PFSK-1 (cell line): ENCODE measurements at regions not wholly inside any gene's neighbourhood (a gene's known extent, or its start where the extent isn't known, plus 50 kb on each side); places are given as distances from the start of the nearest gene placed in this dataset.

Experiments
- FOXP2 ChIP-seq: optimal IDR thresholded peaks from 2 replicates; pipeline ENCODE3; 2011; ENCODE audit warnings: borderline replicate concordance, control low read depth, inconsistent platforms; ENCODE audit not compliant: insufficient read depth; ENCODE audit errors: extremely low read length, extremely low read depth
- POLR2AphosphoS5 ChIP-seq: IDR thresholded peaks from 2 replicates; pipeline ENCODE4 v1.6.1; 2012; ENCODE audit warnings: low read depth, mild to moderate bottlenecking, control low read depth, low read length, moderate library complexity
- SIN3A ChIP-seq: IDR thresholded peaks from 2 replicates; pipeline ENCODE4 v1.6.1; 2012; ENCODE audit warnings: mild to moderate bottlenecking, low read length, moderate library complexity, borderline replicate concordance; ENCODE audit not compliant: insufficient read depth
- TAF1 ChIP-seq: IDR thresholded peaks from 2 replicates; pipeline ENCODE4 v1.6.1; 2012; ENCODE audit warnings: low read length, control low read depth, borderline replicate concordance; ENCODE audit not compliant: insufficient read depth
- TF ChIP-seq, protein P1 (sequence below), 2 experiments: IDR thresholded peaks; 2 replicates each; pipeline versions ENCODE4 v1.6.1 to v1.8.0; 2011 to 2012; ENCODE audit warnings: low read depth in 2 of 2, low read length in 2 of 2, control low read depth in 1 of 2, inconsistent platforms in 1 of 2, mild to moderate bottlenecking in 1 of 2, moderate library complexity in 1 of 2; ENCODE audit not compliant: insufficient read depth in 1 of 2

DNA sequence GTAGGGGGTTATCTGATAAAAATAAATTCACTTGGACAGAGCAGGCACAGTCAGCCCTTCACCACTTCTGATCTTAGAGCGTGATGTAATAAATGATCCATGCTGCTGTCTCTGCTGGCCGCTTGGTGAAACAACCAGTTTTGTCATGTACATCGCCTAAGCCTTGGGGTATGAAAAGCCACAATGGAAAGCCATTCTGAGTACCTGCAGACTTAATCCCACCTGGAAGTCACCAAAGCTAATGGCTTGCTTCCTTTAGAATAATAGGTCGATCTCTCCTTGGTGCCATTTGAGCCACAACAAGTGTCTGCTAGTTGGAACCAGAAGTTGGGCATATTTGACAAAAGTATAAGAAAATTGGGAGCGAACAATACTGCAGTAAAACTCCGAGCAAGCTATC lies 1649.7 kb upstream of the SPRY2 start:
- no peak for TF ChIP-seq FOXP2
- no peak for TF ChIP-seq SIN3A
- no peak for TF ChIP-seq POLR2AphosphoS5
- TF ChIP-seq, protein P1, sequence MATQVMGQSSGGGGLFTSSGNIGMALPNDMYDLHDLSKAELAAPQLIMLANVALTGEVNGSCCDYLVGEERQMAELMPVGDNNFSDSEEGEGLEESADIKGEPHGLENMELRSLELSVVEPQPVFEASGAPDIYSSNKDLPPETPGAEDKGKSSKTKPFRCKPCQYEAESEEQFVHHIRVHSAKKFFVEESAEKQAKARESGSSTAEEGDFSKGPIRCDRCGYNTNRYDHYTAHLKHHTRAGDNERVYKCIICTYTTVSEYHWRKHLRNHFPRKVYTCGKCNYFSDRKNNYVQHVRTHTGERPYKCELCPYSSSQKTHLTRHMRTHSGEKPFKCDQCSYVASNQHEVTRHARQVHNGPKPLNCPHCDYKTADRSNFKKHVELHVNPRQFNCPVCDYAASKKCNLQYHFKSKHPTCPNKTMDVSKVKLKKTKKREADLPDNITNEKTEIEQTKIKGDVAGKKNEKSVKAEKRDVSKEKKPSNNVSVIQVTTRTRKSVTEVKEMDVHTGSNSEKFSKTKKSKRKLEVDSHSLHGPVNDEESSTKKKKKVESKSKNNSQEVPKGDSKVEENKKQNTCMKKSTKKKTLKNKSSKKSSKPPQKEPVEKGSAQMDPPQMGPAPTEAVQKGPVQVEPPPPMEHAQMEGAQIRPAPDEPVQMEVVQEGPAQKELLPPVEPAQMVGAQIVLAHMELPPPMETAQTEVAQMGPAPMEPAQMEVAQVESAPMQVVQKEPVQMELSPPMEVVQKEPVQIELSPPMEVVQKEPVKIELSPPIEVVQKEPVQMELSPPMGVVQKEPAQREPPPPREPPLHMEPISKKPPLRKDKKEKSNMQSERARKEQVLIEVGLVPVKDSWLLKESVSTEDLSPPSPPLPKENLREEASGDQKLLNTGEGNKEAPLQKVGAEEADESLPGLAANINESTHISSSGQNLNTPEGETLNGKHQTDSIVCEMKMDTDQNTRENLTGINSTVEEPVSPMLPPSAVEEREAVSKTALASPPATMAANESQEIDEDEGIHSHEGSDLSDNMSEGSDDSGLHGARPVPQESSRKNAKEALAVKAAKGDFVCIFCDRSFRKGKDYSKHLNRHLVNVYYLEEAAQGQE (IDR thresholded peaks at IDR 0.05; ENCODE audit: insufficient read depth in 1 of 2, low read depth in 2 of 2, low read length in 2 of 2) = no peak
- no peak for TF ChIP-seq TAF1

DNA sequence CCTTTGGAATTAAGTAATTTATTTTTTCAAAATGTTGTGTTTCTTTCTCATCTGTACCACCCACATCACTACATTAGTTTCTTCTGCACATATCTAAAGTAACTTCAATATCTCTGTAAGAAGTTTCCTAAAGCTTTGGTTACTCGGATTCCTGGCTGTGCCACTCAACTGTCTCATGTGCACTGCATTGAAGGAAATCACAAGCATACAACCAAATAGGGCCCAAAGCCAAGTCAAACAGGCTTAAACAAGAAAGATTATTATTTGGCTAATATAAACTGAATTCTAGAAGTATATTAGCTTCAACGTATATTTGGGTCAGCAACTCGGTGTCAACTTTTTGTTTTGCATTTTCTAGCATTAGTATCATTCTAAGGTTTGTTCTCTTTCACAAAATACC lies 1647.6 kb upstream of the SPRY2 start:
- TF ChIP-seq TAF1 (no peak), POLR2AphosphoS5 (no peak)

DNA sequence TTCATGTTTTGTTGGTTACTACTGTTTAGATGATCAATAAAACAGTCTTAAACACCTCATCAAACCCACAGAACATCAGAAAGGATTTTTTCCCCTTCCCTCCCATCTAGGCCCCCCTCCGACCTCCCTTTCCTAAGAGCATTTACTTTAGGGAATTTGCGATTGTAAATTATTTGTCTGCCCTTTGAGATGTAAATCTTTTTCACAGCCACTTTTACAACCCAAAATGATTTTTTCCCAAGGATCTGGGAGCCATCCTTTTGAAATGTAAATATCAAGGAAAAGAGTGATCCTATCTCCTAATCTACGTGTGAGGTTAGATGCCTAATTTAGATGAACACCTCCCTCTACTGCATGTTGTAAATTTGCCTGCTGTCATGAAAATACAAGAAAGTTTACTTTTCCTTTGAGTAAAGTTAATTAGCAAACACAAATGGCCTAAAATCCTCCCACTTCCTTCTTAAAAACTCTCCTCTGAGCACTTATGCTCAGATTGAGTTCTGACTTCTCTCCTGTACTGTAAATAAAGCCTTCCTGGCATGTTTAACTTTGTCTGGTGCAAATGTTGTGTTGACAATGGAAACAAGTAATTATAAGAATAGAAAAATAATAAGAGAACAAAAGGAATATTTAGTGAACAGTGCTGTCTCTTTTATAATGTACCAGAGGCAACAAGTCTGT lies 1646.9 kb upstream of the SPRY2 start:
- TF ChIP-seq TAF1 (no peak), FOXP2 (no peak), SIN3A (no peak), POLR2AphosphoS5 (no peak)
- TF ChIP-seq, protein P1 (IDR thresholded peaks at IDR 0.05; ENCODE audit: insufficient read depth in 1 of 2, low read depth in 2 of 2, low read length in 2 of 2) = no peak

DNA sequence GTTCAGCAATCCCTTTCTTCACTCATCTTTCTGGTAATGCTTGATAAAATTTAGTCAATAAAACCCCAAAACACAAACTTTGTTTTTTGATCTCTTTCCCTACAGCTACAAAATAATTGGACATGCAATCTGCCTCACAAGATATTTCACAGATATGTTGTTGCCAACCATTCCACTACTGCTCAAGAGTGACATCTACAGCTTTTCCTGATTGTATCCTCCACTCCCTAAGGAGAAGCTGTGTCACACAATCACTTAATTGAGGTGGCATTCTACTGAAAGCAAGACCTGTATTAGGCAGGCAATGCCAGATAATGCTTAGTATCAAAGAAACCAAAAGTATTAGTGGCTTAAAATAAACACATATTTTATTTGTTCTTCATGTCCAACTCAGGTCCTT lies 1646.2 kb upstream of the SPRY2 start:
- no peak for TF ChIP-seq SIN3A

DNA sequence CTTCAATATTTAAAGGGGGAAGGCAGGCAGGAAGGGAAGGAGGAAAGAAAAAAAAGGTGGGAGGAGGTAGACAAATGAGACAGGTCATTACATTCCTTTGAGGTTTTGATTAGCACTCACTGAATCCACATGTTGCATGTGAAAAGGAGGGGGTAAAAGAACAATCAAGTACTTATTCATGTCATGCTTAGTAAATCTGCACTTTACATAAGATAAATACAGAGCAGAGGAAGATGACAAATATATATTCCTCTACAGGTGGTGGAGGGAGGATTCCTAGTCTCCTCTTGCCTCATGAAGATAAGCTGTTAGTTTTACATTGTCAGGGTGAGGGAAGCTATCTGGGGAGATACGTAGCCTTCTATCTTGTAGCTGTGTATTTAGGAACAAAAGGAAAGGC lies 1645.4 kb upstream of the SPRY2 start:
- TF ChIP-seq SIN3A (no peak), TAF1 (no peak), FOXP2 (no peak), POLR2AphosphoS5 (no peak)
- TF ChIP-seq, protein P1 (IDR thresholded peaks at IDR 0.05; ENCODE audit: insufficient read depth in 1 of 2, low read depth in 2 of 2, low read length in 2 of 2) = no peak

DNA sequence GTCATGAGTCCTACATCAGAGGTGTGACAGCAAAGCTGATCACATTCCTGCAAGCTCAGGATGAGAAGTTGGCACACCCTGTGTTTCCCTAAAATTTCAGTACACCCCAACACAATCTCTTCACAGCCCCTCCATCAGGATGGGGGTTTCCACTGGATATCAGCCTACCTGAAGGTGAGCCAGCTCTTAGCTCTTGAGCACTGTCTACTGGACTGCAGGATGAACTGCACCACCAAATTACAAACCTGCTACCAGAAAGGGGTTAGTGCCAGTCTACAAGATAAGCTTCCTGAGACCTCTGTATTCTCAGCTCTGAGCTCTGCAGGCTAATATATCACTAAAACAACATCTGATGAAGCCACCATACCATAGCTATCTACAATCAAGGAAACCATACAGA lies 1616.2 kb upstream of the SPRY2 start:
- TF ChIP-seq TAF1 (no peak), SIN3A (no peak), FOXP2 (no peak), POLR2AphosphoS5 (no peak)
- TF ChIP-seq, protein P1 (IDR thresholded peaks at IDR 0.05; ENCODE audit: insufficient read depth in 1 of 2, low read depth in 2 of 2, low read length in 2 of 2) = no peak
